ENCODE measurements at regions not wholly inside any gene's neighbourhood (a gene's known extent, or its start where the extent isn't known, plus 50 kb on each side); places are given as distances from the start of the nearest gene placed in this dataset.

GRCh38 chr3:152197937-152198336 lies 70.8 kb upstream of the MBNL1 start:
- no peaks in the 10 kb centered on the region for H3K36me3 ChIP-seq
- H3K4me1 ChIP-seq (ENCODE audit: control insufficient read depth in 1 of 2, insufficient read depth in 1 of 2, low read depth in 1 of 2, low read length in 1 of 2), result peaks cover 87 to 92% of the 10 kb centered on the region in 2 experiments
- peak overlapping the region; percentile 78 for H3K27ac ChIP-seq
- TF ChIP-seq CTCF (IDR thresholded peaks at IDR 0.05), result no peak
- peak overlapping the region in 1 of 2 experiments; percentile 42 for H3K4me3 ChIP-seq (ENCODE audit: low read depth in 1 of 2, low read length in 1 of 2)
- no peaks in the 10 kb centered on the region for H3K27me3 ChIP-seq
- H3K9me3 ChIP-seq, result no peaks in the 10 kb centered on the region

GRCh38 chr3:152198665-152199064 lies 70.1 kb upstream of the MBNL1 start:
- Histone ChIP-seq H3K27ac (peak overlapping the region; percentile 78), H3K36me3 (no peaks in the 10 kb centered on the region), H3K27me3 (no peaks in the 10 kb centered on the region), H3K4me3 (ENCODE audit: low read depth in 1 of 2, low read length in 1 of 2) (peak overlapping the region in 1 of 2 experiments; percentile 42), H3K4me1 (ENCODE audit: control insufficient read depth in 1 of 2, insufficient read depth in 1 of 2, low read depth in 1 of 2, low read length in 1 of 2) (peaks cover 87 to 92% of the 10 kb centered on the region in 2 experiments), H3K9me3 (no peaks in the 10 kb centered on the region)
- no peak for TF ChIP-seq CTCF (IDR thresholded peaks at IDR 0.05)

- H3K9me3 ChIP-seq, result no peaks in the 10 kb centered on the region
- H3K27ac ChIP-seq, result peak overlapping the region; percentile 78
- peaks cover 87 to 94% of the 10 kb centered on the region in 2 experiments for H3K4me1 ChIP-seq (ENCODE audit: control insufficient read depth in 1 of 2, insufficient read depth in 1 of 2, low read depth in 1 of 2, low read length in 1 of 2)
- no peak for TF ChIP-seq CTCF (IDR thresholded peaks at IDR 0.05)
- H3K4me3 ChIP-seq (ENCODE audit: low read depth in 1 of 2, low read length in 1 of 2), result peak overlapping the region; percentile 24 to 42
- H3K36me3 ChIP-seq, result no peaks in the 10 kb centered on the region
- no peaks in the 10 kb centered on the region for H3K27me3 ChIP-seq
These were observed 69.5 kb upstream of the MBNL1 start for GRCh38 chr3:152199102-152199840.

- Histone ChIP-seq H3K27me3 (no peaks in the 10 kb centered on the region), H3K4me3 (ENCODE audit: low read depth in 1 of 2, low read length in 1 of 2) (peak overlapping the region; percentile 33 to 42), H3K36me3 (no peaks in the 10 kb centered on the region), H3K27ac (peak overlapping the region; percentile 78), H3K4me1 (ENCODE audit: control insufficient read depth in 1 of 2, insufficient read depth in 1 of 2, low read depth in 1 of 2, low read length in 1 of 2) (peaks cover 92 to 93% of the 10 kb centered on the region in 2 experiments), H3K9me3 (no peaks in the 10 kb centered on the region)
- TF ChIP-seq CTCF (IDR thresholded peaks at IDR 0.05), result no peak
These were observed 68.0 kb upstream of the MBNL1 start for GRCh38 chr3:152200476-152201420.

- TF ChIP-seq CTCF (IDR thresholded peaks at IDR 0.05), result no peak
- no peaks in the 10 kb centered on the region for H3K36me3 ChIP-seq
- H3K4me1 ChIP-seq (ENCODE audit: control insufficient read depth in 1 of 2, insufficient read depth in 1 of 2, low read depth in 1 of 2, low read length in 1 of 2), result peaks cover 76 to 78% of the 10 kb centered on the region in 2 experiments
- peak overlapping the region; percentile 93 for H3K27ac ChIP-seq
- peak overlapping the region; percentile 68 to 75 for H3K4me3 ChIP-seq (ENCODE audit: low read depth in 1 of 2, low read length in 1 of 2)
- H3K27me3 ChIP-seq, result no peaks in the 10 kb centered on the region
- no peaks in the 10 kb centered on the region for H3K9me3 ChIP-seq
These were observed 65.6 kb upstream of the MBNL1 start for GRCh38 chr3:152202976-152203626.

Measured in neutrophil (primary cell).